HEK293 (cell line): ENCODE measurements at regions not wholly inside any gene's neighbourhood (a gene's known extent, or its start where the extent isn't known, plus 50 kb on each side); places are given as distances from the start of the nearest gene placed in this dataset.

Experiments used
- CTCF ChIA-PET: fragments of 350-600 bp; formaldehyde crosslinking; extraction: SDS; loops from one replicate; lab custom pipeline; 2021; ENCODE audit warnings: antibody characterized with exemption; lab: Yijun Ruan, JAX
- POLR2A ChIA-PET: fragments of 300-600 bp; formaldehyde crosslinking; extraction: SDS; loops from one replicate; lab custom pipeline; 2020; ENCODE audit warnings: antibody characterized with exemption, inconsistent platforms; lab: Yijun Ruan, JAX
- H3K27ac ChIP-seq: fragments of 200-500 bp; sonication (Bioruptor generic); 2 replicates; pipeline ENCODE4 v1.5.1; 2014; ENCODE audit warnings: low read depth, low read length, control low read depth, inconsistent platforms; ENCODE audit errors: extremely low read depth
- H3K36me3 ChIP-seq, 2 experiments: fragments of 200-500 bp in 1 of 2; sonication (Bioruptor generic) in 1 of 2; 1 replicate in 1 of 2; 2 replicates in 1 of 2; pipeline ENCODE4 v1.5.1; 2014 to 2017; ENCODE audit warnings: inconsistent platforms in 2 of 2, low read length in 2 of 2; ENCODE audit not compliant: control insufficient read depth in 2 of 2, insufficient read depth in 1 of 2
- H3K4me1 ChIP-seq: fragments of 200-500 bp; sonication (Bioruptor generic); 2 replicates; pipeline ENCODE4 v1.5.1; 2014; ENCODE audit warnings: mild to moderate bottlenecking, low read length, inconsistent platforms; ENCODE audit not compliant: control insufficient read depth, insufficient read depth
- H3K4me3 ChIP-seq: 2 replicates; pipeline ENCODE4 v1.5.1; 2011; ENCODE audit warnings: low read depth, mild to moderate bottlenecking, control low read depth, low read length, moderate library complexity
- H3K9me3 ChIP-seq: fragments of 200-500 bp; sonication (Bioruptor generic); 2 replicates; pipeline ENCODE4 v1.5.1; 2014; ENCODE audit warnings: low read depth, low read length, inconsistent platforms; ENCODE audit not compliant: control insufficient read depth, insufficient read depth
- BCL11A ChIP-seq: fragments of 450-650 bp; formaldehyde crosslinking; IDR thresholded peaks from 2 replicates; pipeline ENCODE4 v1.5.1; 2016; ENCODE audit warnings: low read depth, missing biosample characterization, missing genetic modification characterization
- HIC1 ChIP-seq: fragments of 450-650 bp; formaldehyde crosslinking; IDR thresholded peaks from 2 replicates; pipeline ENCODE4 v1.5.1; 2016; ENCODE audit warnings: missing biosample characterization, missing genetic modification characterization
- SALL2 ChIP-seq: fragments of 450-650 bp; formaldehyde crosslinking; IDR thresholded peaks from 2 replicates; pipeline ENCODE4 v1.5.0; 2017; ENCODE audit warnings: missing biosample characterization, mild to moderate bottlenecking, missing genetic modification characterization, borderline replicate concordance
- SCRT2 ChIP-seq: fragments of 450-650 bp; formaldehyde crosslinking; IDR thresholded peaks from 2 replicates; pipeline ENCODE4 v1.5.1; 2016; ENCODE audit warnings: missing biosample characterization, missing genetic modification characterization
- TSHZ1 ChIP-seq: fragments of 450-650 bp; formaldehyde crosslinking; IDR thresholded peaks from 2 replicates; pipeline ENCODE4 v1.5.1; 2016; ENCODE audit warnings: missing biosample characterization, missing genetic modification characterization, borderline replicate concordance
- YY1 ChIP-seq: fragments of 450-650 bp; formaldehyde crosslinking; IDR thresholded peaks from 2 replicates; pipeline ENCODE4 v1.5.1; 2018; ENCODE audit warnings: missing biosample characterization, missing genetic modification characterization
- ZBTB7A ChIP-seq: fragments of 450-650 bp; formaldehyde crosslinking; IDR thresholded peaks from 2 replicates; pipeline ENCODE4 v1.5.1; 2016; ENCODE audit warnings: low read depth, missing biosample characterization, missing genetic modification characterization
- ZFHX2 ChIP-seq: fragments of 450-650 bp; formaldehyde crosslinking; conservative IDR thresholded peaks from 2 replicates; pipeline ENCODE4 v1.5.1; 2016; ENCODE audit warnings: missing biosample characterization, missing genetic modification characterization
- ZNF138 ChIP-seq: fragments of 450-650 bp; formaldehyde crosslinking; IDR thresholded peaks from 2 replicates; pipeline ENCODE4 v1.5.1; 2016; ENCODE audit warnings: missing biosample characterization, missing genetic modification characterization, borderline replicate concordance
- ZNF148 ChIP-seq: fragments of 450-650 bp; formaldehyde crosslinking; IDR thresholded peaks from 2 replicates; pipeline ENCODE4 v1.5.0; 2017; ENCODE audit warnings: missing biosample characterization, missing genetic modification characterization, borderline replicate concordance
- ZNF23 ChIP-seq: fragments of 450-650 bp; formaldehyde crosslinking; IDR thresholded peaks from 2 replicates; pipeline ENCODE4 v1.5.1; 2016; ENCODE audit warnings: missing biosample characterization, missing genetic modification characterization, borderline replicate concordance
- ZNF248 ChIP-seq: fragments of 450-650 bp; formaldehyde crosslinking; IDR thresholded peaks from 2 replicates; pipeline ENCODE4 v1.5.1; 2017; ENCODE audit warnings: missing biosample characterization, missing genetic modification characterization
- ZNF324 ChIP-seq: fragments of 450-650 bp; formaldehyde crosslinking; IDR thresholded peaks from 2 replicates; pipeline ENCODE4 v1.5.1; 2016; ENCODE audit warnings: missing biosample characterization, missing genetic modification characterization
- ZNF37A ChIP-seq: fragments of 450-650 bp; IDR thresholded peaks from 2 replicates; pipeline ENCODE4 v1.5.1; 2018; ENCODE audit warnings: missing biosample characterization, missing genetic modification characterization
- ZNF391 ChIP-seq: fragments of 450-650 bp; formaldehyde crosslinking; IDR thresholded peaks from 2 replicates; pipeline ENCODE4 v1.5.1; 2016; ENCODE audit warnings: low read depth, missing biosample characterization, missing genetic modification characterization, borderline replicate concordance
- ZNF416 ChIP-seq: fragments of 450-650 bp; formaldehyde crosslinking; IDR thresholded peaks from 2 replicates; pipeline ENCODE4 v1.5.1; 2016; ENCODE audit warnings: missing biosample characterization, missing genetic modification characterization
- ZNF560 ChIP-seq: fragments of 450-650 bp; formaldehyde crosslinking; IDR thresholded peaks from 2 replicates; pipeline ENCODE4 v1.5.1; 2017; ENCODE audit warnings: missing biosample characterization, missing genetic modification characterization, borderline replicate concordance
- ZNF580 ChIP-seq: fragments of 450-650 bp; formaldehyde crosslinking; IDR thresholded peaks from 2 replicates; pipeline ENCODE4 v1.5.1; 2016; ENCODE audit warnings: missing biosample characterization, missing genetic modification characterization
- ZNF600 ChIP-seq: fragments of 450-650 bp; formaldehyde crosslinking; IDR thresholded peaks from 2 replicates; pipeline ENCODE4 v1.5.1; 2016; ENCODE audit warnings: missing biosample characterization, missing genetic modification characterization
- ZNF626 ChIP-seq: fragments of 450-650 bp; sonication (Bioruptor Pico); formaldehyde crosslinking; IDR thresholded peaks from 2 replicates; pipeline ENCODE4 v1.5.1; 2018; ENCODE audit warnings: missing biosample characterization, missing genetic modification characterization, inconsistent platforms
- ZNF639 ChIP-seq: fragments of 450-650 bp; formaldehyde crosslinking; IDR thresholded peaks from 2 replicates; pipeline ENCODE4 v1.5.1; 2016; ENCODE audit warnings: missing biosample characterization, missing genetic modification characterization
- ZNF707 ChIP-seq: fragments of 450-650 bp; formaldehyde crosslinking; IDR thresholded peaks from 2 replicates; pipeline ENCODE4 v1.5.1; 2016; ENCODE audit warnings: missing biosample characterization, missing genetic modification characterization
- ZNF785 ChIP-seq: fragments of 450-650 bp; formaldehyde crosslinking; IDR thresholded peaks from 2 replicates; pipeline ENCODE4 v1.5.1; 2016; ENCODE audit warnings: missing biosample characterization, missing genetic modification characterization
- ZNF791 ChIP-seq: fragments of 450-650 bp; formaldehyde crosslinking; IDR thresholded peaks from 2 replicates; pipeline ENCODE4 v1.5.1; 2016; ENCODE audit warnings: missing biosample characterization, missing genetic modification characterization
- ZSCAN30 ChIP-seq: fragments of 450-650 bp; IDR thresholded peaks from 2 replicates; pipeline ENCODE4 v1.5.1; 2018; ENCODE audit warnings: missing biosample characterization, mild to moderate bottlenecking, missing genetic modification characterization, moderate library complexity

- H3K4me3 ChIP-seq: no peak overlapping the region
- ChIA-PET CTCF (interaction anchor here (0.8 kb wide), 1 partner anchor 17 kb away, joined by 5 read pairs; no protein-coding TSS in a partner anchor), POLR2A (no interaction called here)
Measured at GRCh38 chr2:215811409-215812345, 201.7 kb downstream of the MREG start.

GRCh38 chr2:215811003-215811402 lies 202.3 kb downstream of the MREG start:
- TF ChIP-seq ZNF580 (tag by site-specific recombination) (no peak), ZNF639 (no peak), ZNF791 (tag by site-specific recombination) (no peak), ZNF416 (no peak), ZNF560 (no peak), YY1 (tag by site-specific recombination) (no peak), ZNF600 (tag by site-specific recombination) (no peak), BCL11A (tag by site-specific recombination) (no peak), ZFHX2 (tag by site-specific recombination) (no peak), ZBTB7A (tag by site-specific recombination) (no peak), ZNF37A (no peak), ZNF148 (tag by site-specific recombination) (no peak), ZNF248 (tag by site-specific recombination) (no peak), ZNF324 (tag by site-specific recombination) (no peak), HIC1 (no peak), ZNF138 (tag by site-specific recombination) (no peak)
- TF ChIP-seq, all 188 proteins: peak for 0
- Histone ChIP-seq H3K27ac (no peak overlapping the region), H3K4me3 (no peak overlapping the region), H3K36me3 (no peaks in the 10 kb centered on the region), H3K9me3 (no peaks in the 10 kb centered on the region), H3K4me1 (no peaks in the 10 kb centered on the region)
- ChIA-PET CTCF (no interaction called here), POLR2A (no interaction called here)

More at GRCh38 chr2:215811409-215812345, 201.7 kb downstream of the MREG start:
- Histone ChIP-seq H3K36me3 (no peaks in the 10 kb centered on the region), H3K9me3 (no peaks in the 10 kb centered on the region), H3K4me1 (no peaks in the 10 kb centered on the region), H3K27ac (no peak overlapping the region)
- TF ChIP-seq ZNF391 (tag by site-specific recombination): no peak
- TF ChIP-seq ZSCAN30 (tag by site-specific recombination): no peak
- no peak for TF ChIP-seq BCL11A (tag by site-specific recombination)
- no peak for TF ChIP-seq ZNF626 (tag by site-specific recombination)
- TF ChIP-seq ZNF785 (tag by site-specific recombination): no peak
- TF ChIP-seq SALL2 (tag by site-specific recombination): no peak
- no peak for TF ChIP-seq ZNF707
- TF ChIP-seq ZNF23 (tag by site-specific recombination): no peak
- TF ChIP-seq TSHZ1 (tag by site-specific recombination): no peak
- TF ChIP-seq SCRT2 (tag by site-specific recombination): no peak
